ENCODE measurements at regions not wholly inside any gene's neighbourhood (a gene's known extent, or its start where the extent isn't known, plus 50 kb on each side); places are given as distances from the start of the nearest gene placed in this dataset.
"Not testable (repeated sequence)": the region's sequence is repeated elsewhere in the genome, so short reads cannot be mapped to it uniquely, and the experiment has no call there.

DNA sequence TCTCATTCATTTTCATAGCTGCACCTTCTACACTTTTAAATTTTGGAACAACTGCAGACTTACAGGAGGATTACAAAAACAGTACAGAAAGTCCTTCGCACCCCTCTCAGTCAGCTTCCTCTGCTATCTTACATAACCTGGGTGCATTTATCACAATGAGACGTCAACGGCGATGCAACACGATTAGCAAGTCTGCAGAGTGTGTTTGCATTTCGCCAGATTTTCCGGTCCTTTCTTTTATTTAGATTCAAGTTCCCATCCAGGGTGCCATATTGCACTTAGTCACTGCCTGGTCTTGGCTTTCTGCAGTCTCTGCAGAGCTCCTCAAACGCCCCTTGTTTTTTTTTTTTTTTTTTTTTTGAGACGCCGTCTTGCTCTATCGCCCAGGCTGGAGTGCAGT is 85.9 kb downstream of the ASMT start:
- Histone ChIP-seq H3K4me1 (ENCODE audit: insufficient read depth, low read length) (no peaks in the 10 kb centered on the region), H3K36me3 (ENCODE audit: insufficient read depth, low read depth, low read length) (no peaks in the 10 kb centered on the region), H3K9me3 (ENCODE audit: insufficient read depth, low read depth, low read length) (no peaks in the 10 kb centered on the region; the same call in 1 of the 2 replicates), H3K27ac (ENCODE audit: low read length) (no peak overlapping the region), H3K27me3 (ENCODE audit: insufficient read depth, low read length) (no peaks in the 10 kb centered on the region), H3K4me3 (ENCODE audit: low read length) (no peak overlapping the region), H3K9ac (ENCODE audit: low read depth, low read length) (no peak overlapping the region)

DNA sequence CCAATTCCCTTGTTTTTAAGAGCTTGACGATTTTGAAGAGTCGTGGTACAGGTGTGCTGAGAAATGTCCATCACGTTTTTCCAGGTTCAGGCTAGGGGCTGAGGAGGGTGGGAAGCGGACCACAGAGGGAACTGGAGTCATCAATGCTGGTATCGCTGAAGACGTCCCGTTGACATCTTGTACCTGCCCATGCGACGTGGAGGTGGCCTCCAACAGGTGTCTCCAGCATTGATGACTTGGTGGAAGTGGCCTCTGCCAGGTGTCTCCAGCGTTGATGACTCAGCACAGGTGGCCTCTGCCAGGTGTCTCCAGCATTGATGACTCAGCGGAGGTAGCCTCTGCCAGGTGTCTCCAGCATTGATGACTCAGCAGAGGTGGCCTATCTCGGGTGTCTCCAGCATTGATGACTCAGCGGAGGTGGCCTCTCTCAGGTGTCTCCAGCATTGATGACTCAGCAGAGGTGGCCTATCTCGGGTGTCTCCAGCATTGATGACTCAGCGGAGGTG is 86.6 kb downstream of the ASMT start:
- not testable (repeated sequence) for H3K4me1 ChIP-seq (ENCODE audit: insufficient read depth, low read length)

DNA sequence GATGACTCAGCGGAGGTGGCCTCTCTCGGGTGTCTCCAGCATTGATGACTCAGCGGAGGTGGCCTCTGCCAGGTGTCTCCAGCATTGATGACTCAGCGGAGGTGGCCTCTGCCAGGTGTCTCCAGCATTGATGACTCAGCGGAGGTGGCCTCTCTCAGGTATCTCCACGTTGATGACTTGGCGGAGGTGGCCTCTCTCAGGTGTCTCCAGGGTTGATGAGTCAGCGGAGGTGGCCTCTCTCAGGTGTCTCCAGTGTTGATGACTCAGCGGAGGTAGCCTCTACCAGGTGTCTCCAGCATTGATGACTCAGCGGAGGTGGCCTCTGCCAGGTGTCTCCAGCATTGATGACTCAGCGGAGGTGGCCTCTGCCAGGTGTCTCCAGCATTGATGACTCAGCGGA is 87.3 kb downstream of the ASMT start:
- H3K27me3 ChIP-seq (ENCODE audit: insufficient read depth, low read length); H3K9ac ChIP-seq (ENCODE audit: low read depth, low read length); H3K36me3 ChIP-seq (ENCODE audit: insufficient read depth, low read depth, low read length); H3K4me1 ChIP-seq (ENCODE audit: insufficient read depth, low read length); H3K27ac ChIP-seq (ENCODE audit: low read length); H3K4me3 ChIP-seq (ENCODE audit: low read length); H3K9me3 ChIP-seq (ENCODE audit: insufficient read depth, low read depth, low read length): not testable (repeated sequence)

More for the DNA sequence above, 86.6 kb downstream of the ASMT start:
- H3K9me3 ChIP-seq (ENCODE audit: insufficient read depth, low read depth, low read length); H3K27me3 ChIP-seq (ENCODE audit: insufficient read depth, low read length); H3K27ac ChIP-seq (ENCODE audit: low read length); H3K36me3 ChIP-seq (ENCODE audit: insufficient read depth, low read depth, low read length); H3K9ac ChIP-seq (ENCODE audit: low read depth, low read length); H3K4me3 ChIP-seq (ENCODE audit: low read length): not testable (repeated sequence)

DNA sequence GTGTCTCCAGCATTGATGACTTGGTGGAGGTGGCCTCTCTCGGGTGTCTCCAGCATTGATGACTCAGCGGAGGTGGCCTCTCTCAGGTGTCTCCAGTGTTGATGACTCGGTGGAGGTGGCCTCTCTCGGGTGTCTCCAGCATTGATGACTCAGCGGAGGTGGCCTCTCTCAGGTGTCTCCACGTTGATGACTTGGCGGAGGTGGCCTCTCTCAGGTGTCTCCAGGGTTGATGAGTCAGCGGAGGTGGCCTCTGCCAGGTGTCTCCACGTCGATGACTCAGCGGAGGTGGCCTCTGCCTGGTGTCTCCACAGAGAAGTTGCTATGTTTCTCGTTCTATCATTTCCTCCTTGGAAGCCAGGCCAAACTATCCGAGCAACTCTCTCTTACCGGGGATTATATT is 87.7 kb downstream of the ASMT start:
- not testable (repeated sequence) for H3K9ac ChIP-seq (ENCODE audit: low read depth, low read length); H3K4me3 ChIP-seq (ENCODE audit: low read length); H3K27ac ChIP-seq (ENCODE audit: low read length); H3K4me1 ChIP-seq (ENCODE audit: insufficient read depth, low read length); H3K27me3 ChIP-seq (ENCODE audit: insufficient read depth, low read length); H3K9me3 ChIP-seq (ENCODE audit: insufficient read depth, low read depth, low read length); H3K36me3 ChIP-seq (ENCODE audit: insufficient read depth, low read depth, low read length)

DNA sequence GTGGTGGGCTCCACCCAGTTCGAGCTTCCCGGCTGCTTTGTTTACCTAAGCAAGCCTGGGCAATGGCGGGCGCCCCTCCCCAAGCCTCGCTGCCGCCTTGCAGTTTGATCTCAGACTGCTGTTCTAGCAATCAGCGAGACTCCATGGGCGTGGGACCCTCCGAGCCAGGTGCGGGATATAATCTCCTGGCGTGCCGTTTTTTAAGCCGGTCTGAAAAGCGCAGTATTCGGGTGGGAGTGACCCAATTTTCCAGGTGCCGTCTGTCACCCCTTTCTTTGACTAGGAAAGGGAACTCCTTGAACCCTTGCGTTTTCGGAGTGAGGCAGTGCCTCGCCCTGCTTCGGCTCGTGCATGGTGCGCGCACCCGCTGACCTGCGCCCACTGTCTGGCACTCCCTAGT is 94.4 kb downstream of the ASMT start:
- H3K27me3 ChIP-seq (ENCODE audit: insufficient read depth, low read length); H3K36me3 ChIP-seq (ENCODE audit: insufficient read depth, low read depth, low read length); H3K9ac ChIP-seq (ENCODE audit: low read depth, low read length); H3K4me1 ChIP-seq (ENCODE audit: insufficient read depth, low read length); H3K27ac ChIP-seq (ENCODE audit: low read length); H3K9me3 ChIP-seq (ENCODE audit: insufficient read depth, low read depth, low read length); H3K4me3 ChIP-seq (ENCODE audit: low read length): not testable (repeated sequence)

DNA sequence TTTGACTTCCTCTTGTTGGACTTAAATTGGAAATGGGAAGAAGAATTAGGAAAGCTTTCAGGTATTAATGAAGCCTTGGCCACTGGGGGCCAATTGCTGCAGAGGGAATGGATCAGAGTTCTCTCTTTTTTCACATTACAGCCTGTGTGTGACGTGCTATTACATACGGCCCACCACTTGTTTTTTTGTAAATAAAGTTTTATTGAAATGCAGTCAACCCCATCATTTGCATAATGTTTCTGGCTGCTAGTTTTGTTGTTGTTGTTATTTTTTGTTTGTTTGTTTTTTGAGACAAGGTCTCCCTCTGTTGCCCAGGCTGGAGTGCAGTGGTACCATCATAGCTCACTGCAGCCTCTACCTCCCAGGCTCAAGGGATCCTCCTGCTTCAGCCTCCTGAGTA is 98.4 kb downstream of the ASMT start:
- H3K9me3 ChIP-seq (ENCODE audit: insufficient read depth, low read depth, low read length): no peaks in the 10 kb centered on the region
- H3K9ac ChIP-seq (ENCODE audit: low read depth, low read length): no peak overlapping the region
- no peak overlapping the region for H3K4me3 ChIP-seq (ENCODE audit: low read length)
- H3K27ac ChIP-seq (ENCODE audit: low read length): no peak overlapping the region
- no peaks in the 10 kb centered on the region for H3K4me1 ChIP-seq (ENCODE audit: insufficient read depth, low read length)
- H3K36me3 ChIP-seq (ENCODE audit: insufficient read depth, low read depth, low read length): no peaks in the 10 kb centered on the region
- H3K27me3 ChIP-seq (ENCODE audit: insufficient read depth, low read length): no peaks in the 10 kb centered on the region

DNA sequence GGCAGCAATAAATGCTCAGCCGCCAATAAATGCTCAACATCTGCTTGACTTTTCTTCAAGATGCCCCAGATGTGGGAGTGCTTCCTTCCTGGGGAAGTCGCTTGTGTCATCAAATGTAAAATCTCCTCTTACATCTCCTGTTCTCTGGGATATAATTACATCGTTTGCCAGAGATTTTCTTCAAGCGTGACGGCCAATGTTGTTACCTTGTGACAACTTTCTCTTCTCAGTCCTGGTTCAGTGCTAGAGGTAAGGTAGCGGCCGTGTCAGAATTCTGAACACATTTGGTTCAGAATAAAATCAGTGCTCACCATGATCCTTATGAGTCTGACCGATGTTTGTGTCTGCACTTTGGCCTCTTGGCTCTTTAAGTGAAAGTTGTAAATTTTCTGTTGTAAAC is 102.5 kb downstream of the ASMT start:
- H3K9me3 ChIP-seq (ENCODE audit: insufficient read depth, low read depth, low read length): no peaks in the 10 kb centered on the region
- no peak overlapping the region for H3K4me3 ChIP-seq (ENCODE audit: low read length)
- no peak overlapping the region for H3K9ac ChIP-seq (ENCODE audit: low read depth, low read length)
- H3K36me3 ChIP-seq (ENCODE audit: insufficient read depth, low read depth, low read length): no peaks in the 10 kb centered on the region
- no peak overlapping the region for H3K27ac ChIP-seq (ENCODE audit: low read length)
- H3K4me1 ChIP-seq (ENCODE audit: insufficient read depth, low read length): no peaks in the 10 kb centered on the region
- no peaks in the 10 kb centered on the region for H3K27me3 ChIP-seq (ENCODE audit: insufficient read depth, low read length)

DNA sequence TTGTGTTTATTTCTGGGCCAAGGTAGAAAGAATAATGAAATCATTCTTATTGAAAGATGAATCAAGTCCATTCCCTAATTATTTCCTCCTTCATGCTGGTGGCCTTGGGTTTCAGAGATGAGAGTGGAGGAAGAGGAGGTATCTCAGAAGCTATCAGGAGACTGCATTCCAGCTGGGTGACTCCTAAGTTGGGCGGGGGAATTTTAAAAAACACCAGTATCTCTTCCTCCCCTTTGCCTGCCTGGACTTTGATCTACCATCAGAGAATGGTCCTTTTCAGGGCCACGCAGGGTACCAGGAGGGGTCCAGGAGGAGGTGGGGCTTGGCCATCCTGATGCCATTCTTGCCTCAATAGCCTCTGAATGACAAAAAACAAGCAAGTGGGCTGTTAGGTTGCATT is 104.4 kb downstream of the ASMT start:
- no peak overlapping the region for H3K9ac ChIP-seq (ENCODE audit: low read depth, low read length)
- no peaks in the 10 kb centered on the region for H3K27me3 ChIP-seq (ENCODE audit: insufficient read depth, low read length)
- H3K4me3 ChIP-seq (ENCODE audit: low read length): no peak overlapping the region
- no peaks in the 10 kb centered on the region for H3K9me3 ChIP-seq (ENCODE audit: insufficient read depth, low read depth, low read length)
- no peak overlapping the region for H3K27ac ChIP-seq (ENCODE audit: low read length)
- H3K4me1 ChIP-seq (ENCODE audit: insufficient read depth, low read length): no peaks in the 10 kb centered on the region
- no peaks in the 10 kb centered on the region for H3K36me3 ChIP-seq (ENCODE audit: insufficient read depth, low read depth, low read length)

DNA sequence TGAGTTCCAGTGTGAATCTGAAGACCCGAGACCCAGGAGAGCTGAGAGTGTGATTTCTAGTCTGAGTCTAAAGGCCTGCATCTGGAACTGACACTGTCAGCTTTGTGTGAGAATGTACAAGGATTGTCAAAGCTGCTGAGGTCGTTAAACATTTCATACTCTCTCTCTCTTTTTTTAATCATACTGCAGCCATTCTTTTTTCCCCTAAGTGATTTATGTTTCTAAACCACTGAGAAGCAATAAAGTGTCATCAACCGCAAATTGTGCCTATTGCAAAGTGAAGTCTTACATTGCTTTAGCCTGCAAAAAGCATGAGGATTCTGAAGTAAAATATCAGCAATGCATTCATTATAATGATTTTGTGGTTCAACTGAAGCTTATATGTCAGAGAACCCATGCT is 106.0 kb downstream of the ASMT start:
- Histone ChIP-seq H3K9me3 (ENCODE audit: insufficient read depth, low read depth, low read length) (no peaks in the 10 kb centered on the region), H3K27me3 (ENCODE audit: insufficient read depth, low read length) (no peaks in the 10 kb centered on the region), H3K36me3 (ENCODE audit: insufficient read depth, low read depth, low read length) (no peaks in the 10 kb centered on the region), H3K9ac (ENCODE audit: low read depth, low read length) (no peak overlapping the region), H3K4me3 (ENCODE audit: low read length) (no peak overlapping the region), H3K4me1 (ENCODE audit: insufficient read depth, low read length) (no peaks in the 10 kb centered on the region), H3K27ac (ENCODE audit: low read length) (no peak overlapping the region)

DNA sequence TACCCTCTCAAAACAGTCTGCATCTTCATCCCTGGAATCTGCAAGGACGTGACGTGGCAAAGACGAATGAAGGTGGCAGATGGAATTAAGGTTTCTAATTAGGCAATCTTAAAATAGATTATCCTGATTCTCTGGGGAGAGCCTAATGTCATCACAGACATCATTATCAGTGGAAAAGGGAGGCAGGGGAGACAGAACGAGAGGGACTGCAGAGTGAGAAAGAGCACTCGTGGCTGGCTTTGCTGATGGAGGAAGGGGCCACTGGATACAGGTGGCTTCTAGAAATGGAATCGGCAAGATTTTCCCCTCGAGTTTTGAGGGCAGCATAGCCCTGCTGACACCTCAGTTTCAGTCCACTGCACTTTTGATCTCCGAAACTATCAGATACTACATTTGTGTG is 110.6 kb downstream of the ASMT start:
- H3K4me3 ChIP-seq (ENCODE audit: low read length): no peak overlapping the region
- H3K9ac ChIP-seq (ENCODE audit: low read depth, low read length): no peak overlapping the region
- H3K4me1 ChIP-seq (ENCODE audit: insufficient read depth, low read length): peaks cover 5% of the 10 kb centered on the region; the same call in 1 of the 2 replicates
- no peak overlapping the region for H3K27ac ChIP-seq (ENCODE audit: low read length)
- H3K9me3 ChIP-seq (ENCODE audit: insufficient read depth, low read depth, low read length): no peaks in the 10 kb centered on the region
- no peaks in the 10 kb centered on the region for H3K36me3 ChIP-seq (ENCODE audit: insufficient read depth, low read depth, low read length)
- H3K27me3 ChIP-seq (ENCODE audit: insufficient read depth, low read length): no peaks in the 10 kb centered on the region

DNA sequence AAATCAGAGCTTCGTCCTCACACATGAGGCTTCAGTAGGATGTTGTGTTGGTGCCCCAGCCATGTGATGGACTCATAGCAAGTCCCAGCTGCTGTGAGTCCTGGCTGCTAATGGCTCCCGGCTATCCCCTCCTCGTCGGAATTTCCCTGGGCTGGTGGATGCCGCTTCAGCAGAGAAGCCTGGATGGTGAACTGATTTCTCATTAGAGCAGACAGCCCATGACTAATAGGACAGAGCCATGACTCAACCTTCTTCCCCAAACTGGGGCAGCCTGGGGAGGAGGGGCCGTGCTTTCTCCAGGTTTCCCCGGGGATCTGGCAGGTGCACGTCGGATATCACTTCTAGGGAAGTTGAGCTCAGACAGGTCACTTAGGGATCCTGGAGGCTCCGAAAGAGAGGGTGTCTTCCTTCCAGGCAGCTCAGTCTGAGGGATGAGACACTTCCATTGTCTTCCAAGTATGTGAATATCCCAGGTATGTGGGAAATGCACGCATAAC is 112.7 kb downstream of the ASMT start:
- H3K4me1 ChIP-seq (ENCODE audit: insufficient read depth, low read length): peaks cover 5% of the 10 kb centered on the region; the same call in 1 of the 2 replicates
- H3K4me3 ChIP-seq (ENCODE audit: low read length): no peak overlapping the region
- H3K9me3 ChIP-seq (ENCODE audit: insufficient read depth, low read depth, low read length): no peaks in the 10 kb centered on the region
- no peak overlapping the region for H3K27ac ChIP-seq (ENCODE audit: low read length)
- no peaks in the 10 kb centered on the region for H3K36me3 ChIP-seq (ENCODE audit: insufficient read depth, low read depth, low read length)
- H3K9ac ChIP-seq (ENCODE audit: low read depth, low read length): no peak overlapping the region
- no peaks in the 10 kb centered on the region for H3K27me3 ChIP-seq (ENCODE audit: insufficient read depth, low read length)

DNA sequence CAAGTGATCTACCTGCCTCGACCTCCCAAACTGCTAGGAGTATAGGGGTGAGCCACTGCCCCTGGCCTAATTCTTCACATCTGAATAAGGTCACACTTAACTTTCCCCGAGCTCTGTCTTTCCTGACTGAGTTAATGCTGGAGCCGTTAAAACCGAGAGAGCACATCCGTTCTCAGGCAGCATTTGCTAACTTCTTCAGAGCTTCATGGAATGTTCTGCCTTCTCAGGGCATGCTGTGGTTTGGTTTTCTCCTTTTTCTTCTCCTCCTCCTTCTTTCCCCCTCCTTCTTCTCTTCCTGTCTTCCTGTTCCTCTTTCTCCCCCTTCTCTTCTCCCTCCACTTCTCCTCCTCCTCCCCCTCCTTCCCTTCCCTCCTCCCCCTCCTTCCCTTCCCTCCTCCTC is 119.9 kb downstream of the ASMT start:
- Histone ChIP-seq H3K27ac (ENCODE audit: low read length) (no peak overlapping the region), H3K9ac (ENCODE audit: low read depth, low read length) (no peak overlapping the region), H3K4me3 (ENCODE audit: low read length) (no peak overlapping the region), H3K36me3 (ENCODE audit: insufficient read depth, low read depth, low read length) (no peaks in the 10 kb centered on the region), H3K4me1 (ENCODE audit: insufficient read depth, low read length) (no peaks in the 10 kb centered on the region), H3K9me3 (ENCODE audit: insufficient read depth, low read depth, low read length) (no peaks in the 10 kb centered on the region), H3K27me3 (ENCODE audit: insufficient read depth, low read length) (no peaks in the 10 kb centered on the region)

All from iPS-20b (cell line).